ENCODE measurements at regions not wholly inside any gene's neighbourhood (a gene's known extent, or its start where the extent isn't known, plus 50 kb on each side); places are given as distances from the start of the nearest gene placed in this dataset.
"Not testable (repeated sequence)": the region's sequence is repeated elsewhere in the genome, so short reads cannot be mapped to it uniquely, and the experiment has no call there.

- no peak overlapping the region for H2AFZ ChIP-seq (ENCODE audit: low read length)
- H3K27ac ChIP-seq (ENCODE audit: insufficient read depth, low read length): no peak overlapping the region
- H3K9me3 ChIP-seq (ENCODE audit: control insufficient read depth, insufficient read depth, low read depth, low read length): no peaks in the 10 kb centered on the region
- no peaks in the 10 kb centered on the region for H3K4me1 ChIP-seq (ENCODE audit: control insufficient read depth, extremely low read depth, insufficient read depth, low read length)
- H3K27me3 ChIP-seq (ENCODE audit: control insufficient read depth, insufficient read depth, low read length): no peaks in the 10 kb centered on the region
- no peak overlapping the region for H3K4me3 ChIP-seq (replicated peaks in 1 of 4; ENCODE audit: control extremely low read depth in 1 of 4, insufficient read depth in 1 of 4, low read depth in 3 of 4, low read length in 4 of 4)
- H4K20me1 ChIP-seq (ENCODE audit: control insufficient read depth, extremely low read depth, insufficient read depth, low read length): no peaks in the 10 kb centered on the region
- no peak for DNase-seq (ENCODE audit: low read depth in 2 of 2)
- no peak overlapping the region for H3K9ac ChIP-seq (ENCODE audit: insufficient read depth, low read length)
- no peaks in the 10 kb centered on the region for H3K79me2 ChIP-seq (ENCODE audit: control insufficient read depth, insufficient read depth, low read length)
- H3K36me3 ChIP-seq (ENCODE audit: control insufficient read depth, insufficient read depth, low read length): no peaks in the 10 kb centered on the region
- TF ChIP-seq, protein P1, sequence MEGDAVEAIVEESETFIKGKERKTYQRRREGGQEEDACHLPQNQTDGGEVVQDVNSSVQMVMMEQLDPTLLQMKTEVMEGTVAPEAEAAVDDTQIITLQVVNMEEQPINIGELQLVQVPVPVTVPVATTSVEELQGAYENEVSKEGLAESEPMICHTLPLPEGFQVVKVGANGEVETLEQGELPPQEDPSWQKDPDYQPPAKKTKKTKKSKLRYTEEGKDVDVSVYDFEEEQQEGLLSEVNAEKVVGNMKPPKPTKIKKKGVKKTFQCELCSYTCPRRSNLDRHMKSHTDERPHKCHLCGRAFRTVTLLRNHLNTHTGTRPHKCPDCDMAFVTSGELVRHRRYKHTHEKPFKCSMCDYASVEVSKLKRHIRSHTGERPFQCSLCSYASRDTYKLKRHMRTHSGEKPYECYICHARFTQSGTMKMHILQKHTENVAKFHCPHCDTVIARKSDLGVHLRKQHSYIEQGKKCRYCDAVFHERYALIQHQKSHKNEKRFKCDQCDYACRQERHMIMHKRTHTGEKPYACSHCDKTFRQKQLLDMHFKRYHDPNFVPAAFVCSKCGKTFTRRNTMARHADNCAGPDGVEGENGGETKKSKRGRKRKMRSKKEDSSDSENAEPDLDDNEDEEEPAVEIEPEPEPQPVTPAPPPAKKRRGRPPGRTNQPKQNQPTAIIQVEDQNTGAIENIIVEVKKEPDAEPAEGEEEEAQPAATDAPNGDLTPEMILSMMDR (conservative IDR thresholded peaks at IDR 0.05 in 1 of 2, IDR thresholded peaks at IDR 0.05 in 1 of 2; ENCODE audit: low read depth in 1 of 2, low read length in 2 of 2): no peak
- no peak for TF ChIP-seq EZH2 (IDR thresholded peaks at IDR 0.05; ENCODE audit: low read length, missing control alignments)
- no peak overlapping the region for H3K4me2 ChIP-seq (ENCODE audit: extremely low read depth, insufficient read depth, low read length)
These were observed 1042.0 kb downstream of the DNAJB9 start for GRCh38 chr7:109611656-109612055.

DNA sequence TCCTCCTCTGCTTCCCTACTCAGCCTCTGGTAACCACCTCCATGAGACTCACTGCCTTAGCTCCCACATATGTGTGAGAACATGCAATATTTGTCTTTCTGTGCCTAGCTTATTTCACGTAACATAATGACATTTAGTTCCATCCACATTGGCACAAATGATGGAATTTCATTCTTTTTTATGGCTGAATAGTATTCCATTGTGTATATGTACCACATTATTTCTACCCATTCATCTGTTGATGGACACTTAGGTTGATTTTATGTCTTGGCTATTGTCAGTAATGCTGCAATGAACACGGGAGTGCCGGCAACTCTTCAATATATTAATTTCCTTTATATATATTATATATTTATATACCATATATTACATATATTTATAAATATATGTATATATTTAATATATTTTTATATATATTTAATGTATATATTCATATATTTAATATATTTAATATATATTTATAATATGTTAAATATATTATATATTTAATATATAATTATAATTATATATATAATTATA lies 1046.9 kb downstream of the DNAJB9 start:
- H3K9me3 ChIP-seq (ENCODE audit: control insufficient read depth, insufficient read depth, low read depth, low read length): no peaks in the 10 kb centered on the region
- H3K36me3 ChIP-seq (ENCODE audit: control insufficient read depth, insufficient read depth, low read length): no peaks in the 10 kb centered on the region
- no peak overlapping the region for H3K9ac ChIP-seq (ENCODE audit: insufficient read depth, low read length)
- no peak for TF ChIP-seq EZH2 (IDR thresholded peaks at IDR 0.05; ENCODE audit: low read length, missing control alignments)
- TF ChIP-seq, protein P1 (conservative IDR thresholded peaks at IDR 0.05 in 1 of 2, IDR thresholded peaks at IDR 0.05 in 1 of 2; ENCODE audit: low read depth in 1 of 2, low read length in 2 of 2): no peak
- H3K4me2 ChIP-seq (ENCODE audit: extremely low read depth, insufficient read depth, low read length): no peak overlapping the region
- H3K4me3 ChIP-seq (replicated peaks in 1 of 4; ENCODE audit: control extremely low read depth in 1 of 4, insufficient read depth in 1 of 4, low read depth in 3 of 4, low read length in 4 of 4): no peak overlapping the region
- H4K20me1 ChIP-seq (ENCODE audit: control insufficient read depth, extremely low read depth, insufficient read depth, low read length): no peaks in the 10 kb centered on the region
- no peak overlapping the region for H2AFZ ChIP-seq (ENCODE audit: low read length)
- H3K27ac ChIP-seq (ENCODE audit: insufficient read depth, low read length): no peak overlapping the region
- H3K4me1 ChIP-seq (ENCODE audit: control insufficient read depth, extremely low read depth, insufficient read depth, low read length): no peaks in the 10 kb centered on the region
- H3K79me2 ChIP-seq (ENCODE audit: control insufficient read depth, insufficient read depth, low read length): no peaks in the 10 kb centered on the region
- no peaks in the 10 kb centered on the region for H3K27me3 ChIP-seq (ENCODE audit: control insufficient read depth, insufficient read depth, low read length)
- no peak for DNase-seq (ENCODE audit: low read depth in 2 of 2)

DNA sequence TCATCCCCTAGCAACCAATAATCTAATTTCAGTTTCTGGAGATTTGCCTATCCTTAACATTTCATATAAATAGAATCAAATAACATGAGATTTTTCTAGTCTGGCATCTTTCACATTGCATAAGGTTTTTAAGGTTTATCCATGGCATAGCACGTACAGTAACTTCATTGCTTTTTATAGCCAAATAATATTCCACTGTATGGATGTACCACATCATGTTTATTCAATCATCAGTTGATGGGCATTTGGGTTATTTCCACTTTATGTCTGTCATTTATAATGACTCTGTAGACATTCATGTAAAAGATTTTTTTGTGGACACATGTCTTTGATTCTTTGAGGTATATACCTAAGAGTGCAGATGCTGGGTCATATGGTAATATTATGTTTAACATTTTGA lies 1052.6 kb downstream of the DNAJB9 start:
- H3K9me3 ChIP-seq (ENCODE audit: control insufficient read depth, insufficient read depth, low read depth, low read length): no peaks in the 10 kb centered on the region
- TF ChIP-seq, protein P1 (conservative IDR thresholded peaks at IDR 0.05 in 1 of 2, IDR thresholded peaks at IDR 0.05 in 1 of 2; ENCODE audit: low read depth in 1 of 2, low read length in 2 of 2): no peak
- no peak for TF ChIP-seq EZH2 (IDR thresholded peaks at IDR 0.05; ENCODE audit: low read length, missing control alignments)
- no peak for DNase-seq (ENCODE audit: low read depth in 2 of 2)

GRCh38 chr7:109632890-109633289 lies 1063.2 kb downstream of the DNAJB9 start:
- not testable (repeated sequence) for H3K27me3 ChIP-seq (ENCODE audit: control insufficient read depth, insufficient read depth, low read length); H3K9me3 ChIP-seq (ENCODE audit: control insufficient read depth, insufficient read depth, low read depth, low read length); H2AFZ ChIP-seq (ENCODE audit: low read length); H3K4me3 ChIP-seq (replicated peaks in 1 of 4; ENCODE audit: control extremely low read depth in 1 of 4, insufficient read depth in 1 of 4, low read depth in 3 of 4, low read length in 4 of 4); H3K4me1 ChIP-seq (ENCODE audit: control insufficient read depth, extremely low read depth, insufficient read depth, low read length); H3K27ac ChIP-seq (ENCODE audit: insufficient read depth, low read length); DNase-seq (ENCODE audit: low read depth in 2 of 2); H3K9ac ChIP-seq (ENCODE audit: insufficient read depth, low read length); H3K4me2 ChIP-seq (ENCODE audit: extremely low read depth, insufficient read depth, low read length); H4K20me1 ChIP-seq (ENCODE audit: control insufficient read depth, extremely low read depth, insufficient read depth, low read length); H3K36me3 ChIP-seq (ENCODE audit: control insufficient read depth, insufficient read depth, low read length); H3K79me2 ChIP-seq (ENCODE audit: control insufficient read depth, insufficient read depth, low read length)

More for the DNA sequence above, 1052.6 kb downstream of the DNAJB9 start:
- Histone ChIP-seq H3K79me2 (ENCODE audit: control insufficient read depth, insufficient read depth, low read length) (no peaks in the 10 kb centered on the region), H4K20me1 (ENCODE audit: control insufficient read depth, extremely low read depth, insufficient read depth, low read length) (no peaks in the 10 kb centered on the region), H3K4me3 (replicated peaks in 1 of 4; ENCODE audit: control extremely low read depth in 1 of 4, insufficient read depth in 1 of 4, low read depth in 3 of 4, low read length in 4 of 4) (no peak overlapping the region), H3K9ac (ENCODE audit: insufficient read depth, low read length) (no peak overlapping the region), H3K4me2 (ENCODE audit: extremely low read depth, insufficient read depth, low read length) (no peak overlapping the region), H2AFZ (ENCODE audit: low read length) (no peak overlapping the region), H3K27ac (ENCODE audit: insufficient read depth, low read length) (no peak overlapping the region), H3K36me3 (ENCODE audit: control insufficient read depth, insufficient read depth, low read length) (no peaks in the 10 kb centered on the region), H3K27me3 (ENCODE audit: control insufficient read depth, insufficient read depth, low read length) (no peaks in the 10 kb centered on the region), H3K4me1 (ENCODE audit: control insufficient read depth, extremely low read depth, insufficient read depth, low read length) (no peaks in the 10 kb centered on the region)

All from fibroblast of lung (primary cell).